ENCODE measurements at regions not wholly inside any gene's neighbourhood (a gene's known extent, or its start where the extent isn't known, plus 50 kb on each side); places are given as distances from the start of the nearest gene placed in this dataset.

- Histone ChIP-seq H3K4me2 (replicated peaks; ENCODE audit: extremely low read depth, low read length, poor library complexity, severe bottlenecking) (no peak overlapping the region), H3K4me1 (ENCODE audit: control insufficient read depth in 1 of 2, insufficient read depth in 2 of 2, low read length in 2 of 2) (no peaks in the 10 kb centered on the region), H3K36me3 (replicated peaks in 1 of 2; ENCODE audit: control insufficient read depth in 1 of 2, insufficient read depth in 2 of 2, low read length in 2 of 2) (no peaks in the 10 kb centered on the region), H3K9ac (ENCODE audit: insufficient read depth, low read length, poor library complexity, severe bottlenecking) (no peak overlapping the region), H2AFZ (ENCODE audit: insufficient read depth, low read depth, low read length, poor library complexity, severe bottlenecking) (no peak overlapping the region), H3K9me3 (replicated peaks in 1 of 2; ENCODE audit: control insufficient read depth in 1 of 2, insufficient read depth in 1 of 2, low read length in 2 of 2) (peaks cover 0 to 2% of the 10 kb centered on the region in 2 donors), H4K20me1 (ENCODE audit: insufficient read depth, low read length) (no peaks in the 10 kb centered on the region), H3K27me3 (ENCODE audit: control insufficient read depth in 2 of 2, insufficient read depth in 2 of 2, low read length in 2 of 2) (no peaks in the 10 kb centered on the region), H3K27ac (ENCODE audit: low read depth in 1 of 2, low read length in 2 of 2) (no peak overlapping the region), H3K79me2 (ENCODE audit: insufficient read depth, low read length) (no peaks in the 10 kb centered on the region), H3K4me3 (replicated peaks in 1 of 3; ENCODE audit: low read depth in 2 of 3, low read length in 3 of 3) (no peak overlapping the region)
- H3K4me3 Mint-ChIP-seq: no peak overlapping the region
- H3K36me3 Mint-ChIP-seq: no peaks in the 10 kb centered on the region
- no peak for DNase-seq
- TF ChIP-seq CTCF (IDR thresholded peaks at IDR 0.05): no peak
- intact Hi-C loops (cut with micrococcal nuclease): no loop called here
- H3K27me3 Mint-ChIP-seq (ENCODE audit: low read depth in 3 of 3): no peaks in the 10 kb centered on the region
- no peak overlapping the region for H3K27ac Mint-ChIP-seq
- no peaks in the 10 kb centered on the region for H3K4me1 Mint-ChIP-seq
- H3K9me3 Mint-ChIP-seq: peaks cover 0 to 2% (median 0%) of the 10 kb centered on the region in 7 donors
- WGBS (ENCODE audit: insufficient coverage): 100% methylated on average over 2 of the region's 5 CpGs
Measured at GRCh38 chr12:63304887-63305316, 153.9 kb upstream of the AVPR1A start.

GRCh38 chr12:63302941-63303536, 152.0 kb upstream of the AVPR1A start:
- no peak overlapping the region for H3K4me3 Mint-ChIP-seq
- TF ChIP-seq CTCF (IDR thresholded peaks at IDR 0.05): no peak
- no peaks in the 10 kb centered on the region for H3K79me2 ChIP-seq (ENCODE audit: insufficient read depth, low read length)

More at GRCh38 chr12:63302941-63303536, 152.0 kb upstream of the AVPR1A start:
- no peak overlapping the region for H3K4me2 ChIP-seq (replicated peaks; ENCODE audit: extremely low read depth, low read length, poor library complexity, severe bottlenecking)
- DNase-seq: no peak
- WGBS (ENCODE audit: insufficient coverage): no CpG with 5 or more reads among the region's 2 CpGs
- intact Hi-C loops (cut with micrococcal nuclease): no loop called here
- H4K20me1 ChIP-seq (ENCODE audit: insufficient read depth, low read length): no peaks in the 10 kb centered on the region
- Mint-ChIP-seq H3K27me3 (ENCODE audit: low read depth in 3 of 3) (no peaks in the 10 kb centered on the region), H3K9me3 (peaks cover 0 to 1% (median 0%) of the 10 kb centered on the region in 7 donors), H3K36me3 (no peaks in the 10 kb centered on the region), H3K27ac (no peak overlapping the region), H3K4me1 (no peaks in the 10 kb centered on the region)
- no peak overlapping the region for H3K4me3 ChIP-seq (replicated peaks in 1 of 3; ENCODE audit: low read depth in 2 of 3, low read length in 3 of 3)
- no peaks in the 10 kb centered on the region for H3K27me3 ChIP-seq (ENCODE audit: control insufficient read depth in 2 of 2, insufficient read depth in 2 of 2, low read length in 2 of 2)
- no peak overlapping the region for H3K9ac ChIP-seq (ENCODE audit: insufficient read depth, low read length, poor library complexity, severe bottlenecking)
- H2AFZ ChIP-seq (ENCODE audit: insufficient read depth, low read depth, low read length, poor library complexity, severe bottlenecking): no peak overlapping the region
- H3K4me1 ChIP-seq (ENCODE audit: control insufficient read depth in 1 of 2, insufficient read depth in 2 of 2, low read length in 2 of 2): no peaks in the 10 kb centered on the region
- no peaks in the 10 kb centered on the region for H3K9me3 ChIP-seq (replicated peaks in 1 of 2; ENCODE audit: control insufficient read depth in 1 of 2, insufficient read depth in 1 of 2, low read length in 2 of 2)
- no peaks in the 10 kb centered on the region for H3K36me3 ChIP-seq (replicated peaks in 1 of 2; ENCODE audit: control insufficient read depth in 1 of 2, insufficient read depth in 2 of 2, low read length in 2 of 2)
- H3K27ac ChIP-seq (ENCODE audit: low read depth in 1 of 2, low read length in 2 of 2): no peak overlapping the region
